RKO (cell line): ENCODE measurements at regions not wholly inside any gene's neighbourhood (a gene's known extent, or its start where the extent isn't known, plus 50 kb on each side); places are given as distances from the start of the nearest gene placed in this dataset.

Experiments used
- DNase-seq: peaks from one replicate; pipeline ENCODE4 v3.0.0-alpha.2; 2016; ENCODE audit warnings: low spot score

DNA sequence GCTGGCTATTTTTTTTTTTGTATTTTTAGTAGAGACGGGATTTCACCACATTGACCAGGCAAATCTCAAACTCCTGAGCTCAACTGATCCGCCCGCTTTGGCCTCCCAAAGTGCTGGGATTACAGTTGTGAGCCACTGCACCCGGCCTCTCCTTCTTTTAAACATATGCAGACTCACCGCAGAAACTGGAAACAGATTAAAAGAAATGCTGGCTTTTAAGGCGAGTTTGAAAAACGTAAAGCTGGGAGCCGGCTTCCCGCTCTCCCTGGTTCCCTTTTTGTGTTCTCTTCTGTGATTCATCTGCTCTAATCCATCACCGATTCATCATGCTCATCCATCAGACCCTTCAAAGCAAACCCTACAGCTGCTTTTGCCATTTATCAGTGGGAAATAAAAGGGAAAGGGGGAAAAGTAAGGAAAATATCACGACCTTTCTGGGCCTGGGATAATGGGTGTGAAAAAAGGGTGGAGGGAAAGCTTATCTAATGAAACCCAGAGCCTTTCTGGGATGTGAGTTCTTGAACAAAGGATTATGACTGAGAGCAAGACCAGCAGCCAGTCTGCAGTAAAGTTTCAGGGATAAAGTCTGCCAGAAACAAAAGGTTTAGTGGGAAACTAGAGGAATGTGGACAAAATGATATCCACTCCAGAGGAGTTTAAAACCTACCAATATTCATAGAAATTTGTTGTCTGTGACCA, 92.3 kb upstream of the LRIG1 start:
- no peak for DNase-seq

- peak; percentile 21 for DNase-seq
Observed at GRCh38 chr3:66593978-66594377, 93.2 kb upstream of the LRIG1 start.

GRCh38 chr3:66597308-66597863, 96.6 kb upstream of the LRIG1 start:
- no peak for DNase-seq

DNA sequence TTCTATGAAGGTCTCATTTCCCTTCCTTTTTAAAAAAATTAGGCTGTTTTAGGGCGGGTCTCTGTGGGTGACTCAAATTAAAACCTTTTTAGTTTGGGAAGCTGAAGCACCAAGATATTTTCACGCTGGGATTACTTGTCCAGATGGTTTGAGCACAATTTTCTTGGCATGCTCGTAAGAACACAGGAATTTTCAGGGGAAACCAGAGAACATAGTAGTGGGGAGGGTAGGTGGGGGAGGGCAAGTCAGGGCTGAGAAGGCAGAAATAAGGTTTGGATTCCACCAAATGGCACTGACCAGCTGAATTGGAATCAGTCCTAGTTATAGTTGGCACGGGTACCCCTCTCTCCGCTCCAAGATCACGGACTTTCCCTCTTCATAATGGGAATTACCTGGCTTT, 97.3 kb upstream of the LRIG1 start:
- no peak for DNase-seq

DNA sequence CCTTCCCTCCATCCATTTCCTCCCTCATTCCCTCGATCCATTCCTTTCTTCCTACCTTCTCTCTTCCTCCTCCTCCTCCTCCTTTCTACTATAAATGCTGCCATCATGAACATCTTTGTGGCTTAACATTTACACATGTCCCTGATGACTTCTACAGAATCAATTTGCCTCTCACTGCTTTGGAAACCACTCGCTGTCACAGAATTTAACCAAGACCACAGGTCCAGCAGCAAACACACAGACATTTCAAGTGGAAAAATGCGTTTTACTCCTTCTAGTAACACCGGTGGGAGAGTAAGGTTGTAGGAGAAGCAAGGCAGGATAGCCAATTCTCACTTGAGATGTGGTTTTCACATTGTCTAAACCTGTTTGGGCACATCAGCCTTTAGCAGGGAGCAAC, 101.4 kb upstream of the LRIG1 start:
- no peak for DNase-seq

DNA sequence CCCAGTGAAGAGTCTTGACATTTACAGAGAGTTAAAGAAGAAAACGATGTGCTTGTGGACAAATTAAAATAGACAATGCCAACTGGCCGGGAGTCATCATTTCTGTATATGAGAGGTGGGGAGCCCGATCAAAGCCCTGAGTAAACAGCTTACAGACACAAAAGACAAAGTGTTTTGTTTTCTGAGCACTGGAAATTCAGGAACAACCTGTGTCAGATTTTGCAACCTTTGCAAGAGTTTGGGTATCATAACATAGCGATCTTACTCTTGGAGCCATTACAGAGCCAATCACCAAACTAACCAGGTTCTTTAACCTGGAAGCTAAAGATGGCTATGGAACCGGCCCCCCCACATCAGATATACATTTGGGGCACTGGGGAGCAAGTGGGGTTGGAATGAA, 101.9 kb upstream of the LRIG1 start:
- DNase-seq, result no peak

- no peak for DNase-seq
Observed at GRCh38 chr3:66603151-66603611, 102.4 kb upstream of the LRIG1 start.

DNA sequence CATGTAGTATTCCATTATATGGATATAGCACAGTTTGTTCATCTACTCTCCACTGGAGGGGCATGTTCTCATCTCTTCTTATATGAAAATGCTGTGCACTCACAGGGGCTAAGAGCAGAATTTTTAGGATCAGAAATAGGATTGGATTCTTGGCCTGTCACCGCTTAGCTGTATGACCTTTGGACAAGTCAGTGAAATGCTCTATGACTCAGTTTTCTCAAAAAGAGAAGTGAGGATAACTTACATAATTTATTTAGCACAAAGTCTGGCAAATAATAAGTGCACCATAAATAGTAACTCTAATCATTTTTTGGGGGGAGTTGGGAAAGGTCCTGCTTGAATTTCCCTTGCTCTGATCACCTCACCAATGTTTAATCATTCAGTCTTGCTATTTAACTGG, 103.7 kb upstream of the LRIG1 start:
- DNase-seq, result no peak

DNA sequence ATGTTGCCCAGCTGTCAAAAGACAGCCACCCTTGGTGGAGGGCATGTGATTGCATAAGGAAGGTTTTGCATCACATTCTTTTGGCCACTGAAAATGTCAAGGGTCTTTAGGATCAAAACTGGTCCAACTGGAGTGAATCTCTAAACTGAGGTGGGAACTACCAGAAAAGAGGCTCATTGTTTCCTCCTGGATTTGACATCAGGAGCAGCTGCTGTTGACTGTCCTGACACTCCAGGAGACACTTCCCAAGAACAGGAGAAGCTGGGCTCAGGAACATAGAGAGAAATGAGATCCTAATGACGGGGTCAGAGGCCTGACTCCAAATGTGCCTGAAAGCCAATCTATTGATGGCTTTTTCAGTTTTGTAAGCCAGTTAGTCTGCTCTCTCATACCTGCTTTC, 105.3 kb upstream of the LRIG1 start:
- DNase-seq, result no peak

DNA sequence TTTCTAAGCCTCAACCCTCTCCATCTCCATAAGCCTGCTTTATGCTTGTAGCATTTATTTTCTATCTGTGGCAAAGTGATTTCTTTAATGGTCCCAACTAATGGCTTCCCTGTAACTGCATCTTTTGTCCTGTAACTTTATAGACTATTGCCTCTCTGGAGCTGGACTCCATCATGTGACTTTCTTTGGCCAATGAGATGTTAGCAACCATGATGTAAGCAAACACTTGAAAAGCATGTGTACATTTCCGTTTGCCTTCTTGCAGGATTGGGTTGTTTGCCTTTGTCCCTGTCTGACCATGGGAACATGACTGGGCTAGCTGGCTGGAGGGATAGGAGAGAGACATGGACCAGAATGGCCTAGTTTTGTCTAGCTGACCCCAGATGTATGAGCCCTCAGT, 106.0 kb upstream of the LRIG1 start:
- no peak for DNase-seq

DNA sequence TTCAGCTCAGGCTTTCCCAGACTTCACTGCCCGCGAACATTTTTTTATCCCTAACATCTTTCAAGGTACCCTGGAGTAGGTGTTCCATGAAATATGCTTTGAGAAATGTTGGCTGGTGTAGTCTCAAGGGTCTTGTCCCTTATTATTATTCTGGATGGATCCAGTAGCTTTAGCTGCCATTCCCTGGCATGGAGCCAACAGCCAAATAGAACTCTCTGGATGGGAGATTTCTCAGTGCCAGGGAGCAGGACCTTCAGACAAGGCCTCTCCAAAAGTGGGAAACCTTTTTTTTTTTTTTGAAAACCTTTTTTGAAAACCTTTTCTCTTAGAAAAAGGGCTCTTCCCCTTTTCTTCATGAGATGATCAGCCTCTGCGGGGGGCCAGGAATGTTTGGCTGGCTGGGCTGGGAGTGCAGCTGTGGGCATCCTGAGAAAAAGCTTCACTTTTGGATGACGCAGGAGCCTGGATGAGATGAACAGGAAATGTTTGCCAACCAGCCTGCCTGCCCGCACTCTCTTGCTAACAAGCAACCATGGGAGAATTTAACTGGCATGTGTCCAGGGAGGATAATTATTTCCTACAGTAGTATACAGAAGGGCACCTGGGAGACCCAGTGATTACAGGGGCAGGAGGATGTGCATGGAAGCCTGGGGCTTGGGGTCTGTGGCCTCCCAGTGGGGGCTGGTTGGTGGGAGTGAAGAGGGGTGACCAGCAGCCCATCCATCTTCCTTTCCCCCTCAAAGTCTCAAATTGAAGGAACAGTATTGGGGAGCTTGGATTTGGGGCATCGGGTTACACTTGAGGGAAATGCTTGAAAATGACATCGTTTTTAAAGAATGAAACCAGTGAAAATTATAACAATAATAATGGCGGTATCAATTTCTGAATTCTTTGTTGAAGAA, 109.1 kb upstream of the LRIG1 start:
- no peak for DNase-seq

GRCh38 chr3:66610562-66610909, 109.7 kb upstream of the LRIG1 start:
- DNase-seq, result no peak

- no peak for DNase-seq
Observed at GRCh38 chr3:66615643-66616301, 115.0 kb upstream of the LRIG1 start.

DNA sequence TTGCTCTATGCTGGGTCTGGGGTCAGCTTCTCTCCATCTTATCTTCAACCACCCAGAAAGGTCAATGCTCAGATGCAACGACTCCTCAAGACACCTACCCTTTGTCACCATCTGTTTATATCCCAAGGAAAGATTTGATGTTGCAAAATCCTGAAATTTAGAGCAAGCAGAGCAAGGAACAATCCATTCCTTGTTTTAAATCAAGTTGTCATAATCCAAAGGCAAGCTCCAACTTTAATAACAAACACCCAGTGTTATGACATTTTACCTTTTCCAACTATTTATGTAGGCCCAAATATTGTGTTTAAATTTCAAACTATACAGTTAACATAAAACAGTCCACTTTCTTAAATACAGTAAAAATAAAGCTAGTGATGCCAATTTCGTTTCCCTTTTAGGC, 116.5 kb upstream of the LRIG1 start:
- no peak for DNase-seq

GRCh38 chr3:66618066-66618465, 117.2 kb upstream of the LRIG1 start:
- DNase-seq, result no peak

GRCh38 chr3:66620296-66620695, 119.5 kb upstream of the LRIG1 start:
- DNase-seq, result no peak

DNA sequence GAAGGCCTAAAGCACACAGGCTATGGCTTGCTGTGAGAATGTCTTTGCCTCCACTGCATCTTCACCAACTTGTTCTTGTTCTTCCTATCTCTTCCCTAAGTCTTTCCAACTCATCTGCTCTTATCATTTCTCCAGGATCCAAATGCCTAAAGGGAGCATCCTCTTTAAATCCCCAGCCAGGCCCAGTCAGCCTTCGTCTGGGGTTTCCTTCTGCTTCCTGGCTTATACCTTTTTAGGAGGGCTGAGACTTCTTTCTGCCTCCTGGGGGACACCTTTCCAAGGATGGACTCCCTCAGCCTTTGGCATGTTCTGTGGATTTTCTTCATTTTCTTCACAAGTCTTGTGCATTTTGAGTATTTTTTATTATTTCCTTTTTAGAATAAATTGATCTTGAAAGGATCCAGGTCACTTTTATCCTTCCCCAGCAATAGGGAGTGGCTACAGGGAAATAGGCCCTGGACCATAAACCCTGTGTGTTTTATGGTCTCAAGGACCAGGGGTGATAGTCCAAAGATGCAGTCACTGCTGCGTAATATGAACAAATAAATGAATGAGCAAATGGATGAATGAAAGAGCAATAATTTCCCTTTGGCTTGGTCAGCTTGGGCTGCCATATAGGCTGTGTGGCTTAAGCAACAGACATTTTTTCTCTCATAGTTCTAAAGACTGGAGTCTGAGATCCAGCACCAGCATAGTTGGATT, 122.1 kb upstream of the LRIG1 start:
- no peak for DNase-seq

- no peak for DNase-seq
Observed at GRCh38 chr3:66625505-66626216, 124.8 kb upstream of the LRIG1 start.

GRCh38 chr3:66629150-66629981, 128.5 kb upstream of the LRIG1 start:
- DNase-seq, result no peak

DNA sequence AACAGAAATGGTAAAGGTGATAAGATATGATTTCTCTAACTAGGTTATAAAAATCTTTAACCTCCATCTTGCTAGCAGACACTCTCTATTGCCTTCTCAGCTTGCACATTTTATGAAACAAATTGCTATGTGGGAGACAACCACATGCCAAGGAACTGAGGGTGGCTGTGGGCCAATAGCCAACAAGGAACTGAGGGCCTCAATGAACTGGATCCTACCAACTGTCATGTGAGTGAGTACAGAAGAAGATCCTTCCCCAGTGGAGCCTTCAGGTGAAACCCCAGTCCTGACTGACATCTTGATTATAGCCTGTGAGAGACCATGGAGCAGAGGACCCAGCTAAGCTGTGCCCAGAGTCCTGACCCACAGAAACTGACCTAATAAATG, 129.2 kb upstream of the LRIG1 start:
- DNase-seq, result no peak
